Tibial nerve (tissue), 4 donors: ENCODE measurements at regions not wholly inside any gene's neighbourhood (a gene's known extent, or its start where the extent isn't known, plus 50 kb on each side); places are given as distances from the start of the nearest gene placed in this dataset.

ENCODE experiments used
- DNase-seq, 2 donors: peaks; one replicate each; pipeline ENCODE4 v3.0.0-alpha.2; 2019; ENCODE audit warnings: low spot score in 2 of 2
- H3K27ac ChIP-seq, 4 donors: fragments of 200-600 bp; sonication (generic) in 3 of 4; one replicate each; pipeline ENCODE4 v1.5.1; 2017 to 2019; ENCODE audit warnings: mild to moderate bottlenecking in 1 of 4
- H3K27me3 ChIP-seq, 2 donors: fragments of 200-600 bp; sonication (generic) in 1 of 2; one replicate each; pipeline versions ENCODE4 v1.5.1 to v1.6.0; 2017 to 2019
- H3K36me3 ChIP-seq, 3 donors: fragments of 200-600 bp; sonication (generic); one replicate each; pipeline ENCODE4 v1.5.1; 2018 to 2019
- H3K4me1 ChIP-seq, 4 donors: fragments of 200-600 bp; sonication (generic) in 3 of 4; one replicate each; pipeline ENCODE4 v1.5.1; 2017 to 2019
- H3K4me3 ChIP-seq, 4 donors: fragments of 200-600 bp; sonication (generic) in 3 of 4; one replicate each; pipeline ENCODE4 v1.5.1; 2017 to 2019; ENCODE audit warnings: mild to moderate bottlenecking in 1 of 4, moderate library complexity in 1 of 4
- H3K9me3 ChIP-seq, 4 donors: fragments of 200-600 bp; sonication (generic) in 3 of 4; one replicate each; pipeline ENCODE4 v1.5.1; 2017 to 2019
- EP300 ChIP-seq, 2 donors: sonication (generic); formaldehyde crosslinking; IDR thresholded peaks; one replicate each; pipeline ENCODE4 v1.6.1; 2017; ENCODE audit warnings: antibody characterized with exemption in 2 of 2, mild to moderate bottlenecking in 1 of 2
- POLR2A ChIP-seq, 2 donors: fragments of 450-650 bp; IDR thresholded peaks; one replicate each; pipeline ENCODE4 v1.6.1; 2017; ENCODE audit warnings: antibody characterized with exemption in 2 of 2, mild to moderate bottlenecking in 2 of 2, moderate library complexity in 2 of 2
- WGBS, 2 donors: methylation state at CpG; one replicate each; pipeline ENCODE4 v1.1.5; 2018; 5-methylcytosine and 5-hydroxymethylcytosine counted together
- TF ChIP-seq, protein P1 (sequence below), 5 experiments: fragments of 200-600 bp in 3 of 5; fragments of 450-650 bp in 2 of 5; sonication (generic) in 3 of 5; IDR thresholded peaks; one replicate each; pipeline ENCODE4 v1.5.1; 2016 to 2019; ENCODE audit warnings: antibody characterized with exemption in 5 of 5, mild to moderate bottlenecking in 3 of 5, moderate library complexity in 2 of 5

DNA sequence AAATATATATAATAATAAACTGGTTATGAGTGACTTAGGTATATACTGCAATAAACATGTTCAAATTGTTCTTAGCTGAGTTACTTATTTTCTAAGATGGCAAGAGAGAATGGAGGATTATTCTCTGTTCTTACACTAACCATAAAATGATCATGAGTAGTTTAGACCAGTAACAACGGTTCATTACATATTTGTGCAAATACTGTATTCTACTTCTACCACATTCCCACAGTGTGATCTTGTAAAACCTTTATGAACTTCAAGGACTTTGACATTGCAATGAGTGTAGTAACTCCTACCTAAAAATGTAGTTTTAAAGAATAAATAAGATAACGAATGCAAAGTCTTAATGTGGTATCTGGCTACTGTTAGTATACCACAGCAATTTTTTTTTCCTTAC lies 353.7 kb upstream of the NCAM2 start:
- Histone ChIP-seq H3K9me3 (peaks cover 0 to 8% (median 0%) of the 10 kb centered on the region in 4 donors), H3K4me3 (no peak overlapping the region), H3K27ac (no peak overlapping the region), H3K27me3 (no peaks in the 10 kb centered on the region), H3K36me3 (no peaks in the 10 kb centered on the region), H3K4me1 (no peaks in the 10 kb centered on the region)
- DNase-seq = no peak
- TF ChIP-seq POLR2A (IDR thresholded peaks at IDR 0.05) (no peak), EP300 (IDR thresholded peaks at IDR 0.05) (no peak)
- TF ChIP-seq, protein P1, sequence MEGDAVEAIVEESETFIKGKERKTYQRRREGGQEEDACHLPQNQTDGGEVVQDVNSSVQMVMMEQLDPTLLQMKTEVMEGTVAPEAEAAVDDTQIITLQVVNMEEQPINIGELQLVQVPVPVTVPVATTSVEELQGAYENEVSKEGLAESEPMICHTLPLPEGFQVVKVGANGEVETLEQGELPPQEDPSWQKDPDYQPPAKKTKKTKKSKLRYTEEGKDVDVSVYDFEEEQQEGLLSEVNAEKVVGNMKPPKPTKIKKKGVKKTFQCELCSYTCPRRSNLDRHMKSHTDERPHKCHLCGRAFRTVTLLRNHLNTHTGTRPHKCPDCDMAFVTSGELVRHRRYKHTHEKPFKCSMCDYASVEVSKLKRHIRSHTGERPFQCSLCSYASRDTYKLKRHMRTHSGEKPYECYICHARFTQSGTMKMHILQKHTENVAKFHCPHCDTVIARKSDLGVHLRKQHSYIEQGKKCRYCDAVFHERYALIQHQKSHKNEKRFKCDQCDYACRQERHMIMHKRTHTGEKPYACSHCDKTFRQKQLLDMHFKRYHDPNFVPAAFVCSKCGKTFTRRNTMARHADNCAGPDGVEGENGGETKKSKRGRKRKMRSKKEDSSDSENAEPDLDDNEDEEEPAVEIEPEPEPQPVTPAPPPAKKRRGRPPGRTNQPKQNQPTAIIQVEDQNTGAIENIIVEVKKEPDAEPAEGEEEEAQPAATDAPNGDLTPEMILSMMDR (IDR thresholded peaks at IDR 0.05) = no peak
- 87% methylated on average over 2 of the region's 2 CpGs for WGBS, 2 donors

DNA sequence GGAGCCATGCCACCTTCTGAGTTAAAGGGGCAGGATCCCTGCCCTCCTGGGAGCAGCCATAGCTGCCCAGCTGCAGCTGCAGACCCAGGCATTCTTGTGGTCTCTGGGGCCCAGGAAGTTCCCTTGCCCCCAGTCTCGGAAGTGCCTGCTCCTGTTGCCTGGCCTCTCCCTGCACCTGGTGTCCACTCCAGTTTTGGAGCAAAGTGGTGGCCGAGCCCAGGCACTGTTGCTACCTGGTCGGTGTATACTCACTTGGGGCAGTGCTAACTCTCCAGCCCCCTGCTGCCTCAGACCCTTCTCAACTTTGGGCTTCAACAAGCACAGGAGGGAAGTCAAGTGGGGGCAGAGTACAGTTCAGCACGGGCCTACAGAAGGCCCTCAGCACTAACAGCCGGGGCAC lies 352.9 kb upstream of the NCAM2 start:
- 83 to 87% methylated on average over 5 of the region's 5 CpGs for WGBS, 2 donors

DNA sequence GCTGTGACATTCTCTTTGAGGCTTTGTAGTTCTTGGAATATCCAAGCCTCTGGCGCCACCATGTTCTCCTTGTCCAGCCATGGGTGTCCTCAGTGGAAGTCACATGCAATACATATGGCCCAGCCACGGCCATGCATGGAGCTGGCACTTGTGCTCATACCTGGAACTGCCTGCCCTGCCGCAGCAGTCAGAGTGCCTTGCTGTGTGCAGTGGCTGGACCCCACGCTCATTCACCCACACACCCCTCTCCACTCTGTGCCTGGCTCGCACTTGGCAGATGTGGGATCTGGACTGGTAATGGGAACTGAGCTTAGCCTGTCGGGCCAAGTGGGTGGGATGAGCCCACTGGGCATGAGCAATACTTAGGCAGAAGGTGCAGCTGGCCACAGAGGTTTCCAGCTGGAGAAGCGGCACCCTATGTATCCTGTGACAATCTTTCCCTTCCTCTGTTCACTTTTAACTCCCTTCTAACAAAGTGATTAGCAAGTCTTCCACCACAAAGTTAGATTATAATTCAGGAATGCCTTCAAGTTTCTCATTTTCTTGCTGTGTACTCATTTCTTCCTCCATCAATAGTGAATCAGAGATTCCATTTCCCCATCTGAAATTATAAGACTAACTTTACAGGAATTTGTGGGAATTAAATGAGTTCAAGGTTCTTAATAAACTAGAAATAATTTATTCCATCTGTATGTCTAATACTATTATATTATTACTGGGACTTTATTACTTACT lies 351.6 kb upstream of the NCAM2 start:
- peaks cover 0 to 8% (median 0%) of the 10 kb centered on the region in 4 donors for H3K9me3 ChIP-seq
- no peak for DNase-seq
- TF ChIP-seq, protein P1 (IDR thresholded peaks at IDR 0.05) = no peak
- no peak for TF ChIP-seq POLR2A (IDR thresholded peaks at IDR 0.05)
- TF ChIP-seq EP300 (IDR thresholded peaks at IDR 0.05) = no peak
- H3K27ac ChIP-seq = no peak overlapping the region
- H3K27me3 ChIP-seq = no peaks in the 10 kb centered on the region
- H3K36me3 ChIP-seq = no peaks in the 10 kb centered on the region
- no peaks in the 10 kb centered on the region for H3K4me1 ChIP-seq
- WGBS, 2 donors = 92 to 93% methylated on average over 7 of the region's 7 CpGs
- H3K4me3 ChIP-seq = no peak overlapping the region

More for the DNA sequence above, 352.9 kb upstream of the NCAM2 start:
- H3K27ac ChIP-seq = no peak overlapping the region
- peaks cover 0 to 8% (median 0%) of the 10 kb centered on the region in 4 donors for H3K9me3 ChIP-seq
- no peaks in the 10 kb centered on the region for H3K4me1 ChIP-seq
- no peak for TF ChIP-seq POLR2A (IDR thresholded peaks at IDR 0.05)
- no peak for TF ChIP-seq EP300 (IDR thresholded peaks at IDR 0.05)
- TF ChIP-seq, protein P1 (IDR thresholded peaks at IDR 0.05) = no peak
- no peak overlapping the region for H3K4me3 ChIP-seq
- no peaks in the 10 kb centered on the region for H3K36me3 ChIP-seq
- DNase-seq = no peak
- H3K27me3 ChIP-seq = no peaks in the 10 kb centered on the region

DNA sequence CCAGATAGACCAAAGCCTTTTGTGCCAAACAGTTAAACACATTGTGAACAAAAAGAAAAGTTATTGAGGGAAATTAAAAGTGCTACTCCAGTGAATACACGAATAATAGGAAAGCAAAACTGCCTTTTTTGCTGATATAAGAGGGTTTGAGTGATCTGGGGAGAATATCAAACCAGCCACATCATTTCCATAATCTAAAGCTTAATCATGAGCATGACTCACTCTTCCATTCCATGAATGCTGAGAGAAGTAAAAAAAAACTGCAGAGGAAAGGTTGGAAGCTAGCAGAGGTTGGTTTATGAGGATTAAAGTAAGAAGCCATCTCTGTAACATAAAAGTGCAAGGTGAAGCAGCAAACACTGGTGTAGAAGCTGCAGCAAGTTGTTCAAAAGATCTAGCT lies 350.6 kb upstream of the NCAM2 start:
- TF ChIP-seq EP300 (IDR thresholded peaks at IDR 0.05) (no peak), POLR2A (IDR thresholded peaks at IDR 0.05) (no peak)
- TF ChIP-seq, protein P1 (IDR thresholded peaks at IDR 0.05) = no peak

DNA sequence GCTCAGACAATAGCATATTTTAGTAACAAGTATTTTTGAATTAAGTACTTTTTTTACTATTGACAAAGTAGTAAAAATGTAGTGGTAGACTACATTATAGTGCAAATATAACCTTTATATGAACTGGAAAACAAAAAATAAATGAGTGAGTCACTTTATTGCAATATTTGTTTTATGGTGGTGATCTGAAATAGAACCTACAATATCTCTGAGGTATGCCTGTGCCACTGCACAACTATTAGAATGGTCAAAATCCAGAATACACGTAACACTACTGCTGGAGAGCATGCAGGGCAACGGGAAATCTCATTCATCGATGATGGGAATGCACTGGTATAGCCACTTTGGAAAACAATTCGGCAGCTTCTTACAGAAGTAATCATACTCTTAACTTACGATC lies 349.0 kb upstream of the NCAM2 start:
- H3K4me1 ChIP-seq = no peaks in the 10 kb centered on the region
- DNase-seq = no peak
- H3K36me3 ChIP-seq = no peaks in the 10 kb centered on the region
- TF ChIP-seq EP300 (IDR thresholded peaks at IDR 0.05) = no peak
- TF ChIP-seq, protein P1 (IDR thresholded peaks at IDR 0.05) = no peak
- no peak for TF ChIP-seq POLR2A (IDR thresholded peaks at IDR 0.05)
- H3K4me3 ChIP-seq = no peak overlapping the region
- no peaks in the 10 kb centered on the region for H3K27me3 ChIP-seq
- H3K9me3 ChIP-seq = peaks cover 0 to 8% (median 0%) of the 10 kb centered on the region in 4 donors
- WGBS, 2 donors = 92 to 94% methylated on average over 5 of the region's 5 CpGs
- no peak overlapping the region for H3K27ac ChIP-seq

More for the DNA sequence above, 350.6 kb upstream of the NCAM2 start:
- WGBS, 2 donors = 44 to 49% methylated on average over 1 of the region's 1 CpG
- Histone ChIP-seq H3K27ac (no peak overlapping the region), H3K27me3 (no peaks in the 10 kb centered on the region), H3K4me3 (no peak overlapping the region), H3K9me3 (peaks cover 0 to 8% (median 0%) of the 10 kb centered on the region in 4 donors), H3K4me1 (no peaks in the 10 kb centered on the region), H3K36me3 (no peaks in the 10 kb centered on the region)
- DNase-seq = no peak
